WTC11 (cell line): ENCODE measurements at regions not wholly inside any gene's neighbourhood (a gene's known extent, or its start where the extent isn't known, plus 50 kb on each side); places are given as distances from the start of the nearest gene placed in this dataset.

Experiments
- ATAC-seq: fragments of 200-7000 bp; cut with Tn5 transposase; 2 replicates; pipeline ENCODE4 v1.10.0; 2021; ENCODE audit warnings: mild to moderate bottlenecking, moderate library complexity
- CTCF ChIA-PET: fragments of 300-600 bp; sonication (Branson Sonifier 250); formaldehyde crosslinking; loops from one replicate; lab custom pipeline; 2021; ENCODE audit warnings: antibody characterized with exemption; lab: Charles Lee
- POLR2A ChIA-PET: fragments of 350-600 bp; sonication (Branson Sonifier 250); formaldehyde crosslinking; loops from one replicate; lab custom pipeline; 2021; ENCODE audit warnings: antibody characterized with exemption; lab: Charles Lee
- DNase-seq: peaks from one replicate; pipeline ENCODE4 v3.0.0; 2021; ENCODE audit warnings: low spot score
- H3K27ac Mint-ChIP-seq: 2 replicates; pipeline ENCODE4 v1.8.0; 2021; ENCODE audit warnings: mixed read lengths
- H3K27me3 Mint-ChIP-seq: 2 replicates; pipeline ENCODE4 v1.8.0; 2021; ENCODE audit warnings: low read depth, mild to moderate bottlenecking, moderate library complexity, mixed read lengths
- H3K36me3 Mint-ChIP-seq: 2 replicates; pipeline ENCODE4 v1.8.0; 2021; ENCODE audit warnings: mixed read lengths
- H3K4me1 Mint-ChIP-seq: 2 replicates; pipeline ENCODE4 v1.8.0; 2022; ENCODE audit warnings: mixed read lengths
- H3K4me3 Mint-ChIP-seq: 2 replicates; pipeline ENCODE4 v1.8.0; 2021; ENCODE audit warnings: mild to moderate bottlenecking, moderate library complexity, mixed read lengths
- H3K9me3 Mint-ChIP-seq: 2 replicates; pipeline ENCODE4 v1.8.0; 2021; ENCODE audit warnings: mixed read lengths
- CREM ChIP-seq: sonication (generic); formaldehyde crosslinking; IDR thresholded peaks from 2 replicates; pipeline ENCODE4 v1.8.1; 2022; ENCODE audit warnings: mild to moderate bottlenecking, missing genetic modification reagents, moderate library complexity
- FOXP1 ChIP-seq: sonication (generic); formaldehyde crosslinking; IDR thresholded peaks from 2 replicates; pipeline ENCODE4 v1.8.0; 2022; ENCODE audit warnings: missing genetic modification reagents, mild to moderate bottlenecking, moderate library complexity, borderline replicate concordance
- HMGA2 ChIP-seq: fragments of 250-450 bp; sonication (Bioruptor Pico); IDR thresholded peaks from 2 replicates; pipeline ENCODE4 v1.4.0; 2021; ENCODE audit warnings: mild to moderate bottlenecking, moderate library complexity
- MLX ChIP-seq: sonication (generic); formaldehyde crosslinking; IDR thresholded peaks from 2 replicates; pipeline ENCODE4 v1.8.1; 2023; ENCODE audit warnings: mild to moderate bottlenecking, missing genetic modification reagents, moderate library complexity
- MYBL2 ChIP-seq: sonication (generic); formaldehyde crosslinking; IDR thresholded peaks from 2 replicates; pipeline ENCODE4 v1.8.1; 2023; ENCODE audit warnings: mild to moderate bottlenecking, moderate library complexity, missing genetic modification reagents
- NR2C2 ChIP-seq: sonication (generic); formaldehyde crosslinking; IDR thresholded peaks from 2 replicates; pipeline ENCODE4 v1.8.0; 2022; ENCODE audit warnings: mild to moderate bottlenecking, missing genetic modification reagents
- PRDM15 ChIP-seq: sonication (generic); formaldehyde crosslinking; IDR thresholded peaks from 2 replicates; pipeline ENCODE4 v1.8.0; 2022; ENCODE audit warnings: missing genetic modification reagents
- RELA ChIP-seq: sonication (generic); formaldehyde crosslinking; IDR thresholded peaks from 2 replicates; pipeline ENCODE4 v1.8.1; 2022; ENCODE audit warnings: missing genetic modification reagents, mild to moderate bottlenecking, borderline replicate concordance
- STAT6 ChIP-seq: sonication (generic); formaldehyde crosslinking; conservative IDR thresholded peaks from 2 replicates; pipeline ENCODE4 v1.8.1; 2023; ENCODE audit warnings: mild to moderate bottlenecking, low read depth, missing genetic modification reagents, moderate library complexity
- ZMAT4 ChIP-seq: fragments of 250-450 bp; sonication (Bioruptor Pico); IDR thresholded peaks from 2 replicates; pipeline ENCODE4 v1.9.0; 2021; ENCODE audit warnings: mild to moderate bottlenecking
- ZNF423 ChIP-seq: fragments of 250-450 bp; sonication (Bioruptor Pico); IDR thresholded peaks from 2 replicates; pipeline ENCODE4 v2.1.2; 2022; ENCODE audit warnings: mild to moderate bottlenecking, moderate library complexity
- ZNF671 ChIP-seq: fragments of 250-450 bp; sonication (Bioruptor Pico); IDR thresholded peaks from 2 replicates; pipeline ENCODE4 v1.8.0; 2021; ENCODE audit warnings: mild to moderate bottlenecking
- TF ChIP-seq, protein P1 (sequence below): sonication (generic); formaldehyde crosslinking; IDR thresholded peaks from 2 replicates; pipeline ENCODE4 v1.8.1; 2023; ENCODE audit warnings: mild to moderate bottlenecking, missing genetic modification reagents, borderline replicate concordance
- TF ChIP-seq, protein P2 (sequence below): fragments of 250-450 bp; sonication (Bioruptor Pico); IDR thresholded peaks from 2 replicates; pipeline ENCODE4 v1.9.0; 2021; ENCODE audit warnings: mild to moderate bottlenecking, borderline replicate concordance

GRCh38 chr5:83834306-83834705 lies 113.7 kb upstream of the HAPLN1 start (continued):
- TF ChIP-seq, protein P1, sequence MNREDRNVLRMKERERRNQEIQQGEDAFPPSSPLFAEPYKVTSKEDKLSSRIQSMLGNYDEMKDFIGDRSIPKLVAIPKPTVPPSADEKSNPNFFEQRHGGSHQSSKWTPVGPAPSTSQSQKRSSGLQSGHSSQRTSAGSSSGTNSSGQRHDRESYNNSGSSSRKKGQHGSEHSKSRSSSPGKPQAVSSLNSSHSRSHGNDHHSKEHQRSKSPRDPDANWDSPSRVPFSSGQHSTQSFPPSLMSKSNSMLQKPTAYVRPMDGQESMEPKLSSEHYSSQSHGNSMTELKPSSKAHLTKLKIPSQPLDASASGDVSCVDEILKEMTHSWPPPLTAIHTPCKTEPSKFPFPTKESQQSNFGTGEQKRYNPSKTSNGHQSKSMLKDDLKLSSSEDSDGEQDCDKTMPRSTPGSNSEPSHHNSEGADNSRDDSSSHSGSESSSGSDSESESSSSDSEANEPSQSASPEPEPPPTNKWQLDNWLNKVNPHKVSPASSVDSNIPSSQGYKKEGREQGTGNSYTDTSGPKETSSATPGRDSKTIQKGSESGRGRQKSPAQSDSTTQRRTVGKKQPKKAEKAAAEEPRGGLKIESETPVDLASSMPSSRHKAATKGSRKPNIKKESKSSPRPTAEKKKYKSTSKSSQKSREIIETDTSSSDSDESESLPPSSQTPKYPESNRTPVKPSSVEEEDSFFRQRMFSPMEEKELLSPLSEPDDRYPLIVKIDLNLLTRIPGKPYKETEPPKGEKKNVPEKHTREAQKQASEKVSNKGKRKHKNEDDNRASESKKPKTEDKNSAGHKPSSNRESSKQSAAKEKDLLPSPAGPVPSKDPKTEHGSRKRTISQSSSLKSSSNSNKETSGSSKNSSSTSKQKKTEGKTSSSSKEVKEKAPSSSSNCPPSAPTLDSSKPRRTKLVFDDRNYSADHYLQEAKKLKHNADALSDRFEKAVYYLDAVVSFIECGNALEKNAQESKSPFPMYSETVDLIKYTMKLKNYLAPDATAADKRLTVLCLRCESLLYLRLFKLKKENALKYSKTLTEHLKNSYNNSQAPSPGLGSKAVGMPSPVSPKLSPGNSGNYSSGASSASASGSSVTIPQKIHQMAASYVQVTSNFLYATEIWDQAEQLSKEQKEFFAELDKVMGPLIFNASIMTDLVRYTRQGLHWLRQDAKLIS (CRISPR knock-in tag) = no peak
- TF ChIP-seq PRDM15 (CRISPR knock-in tag) (no peak), ZMAT4 (CRISPR knock-in tag) (no peak), MLX (no peak)

- no peak for TF ChIP-seq ZNF671 (CRISPR knock-in tag)
- no peak for TF ChIP-seq FOXP1 (CRISPR knock-in tag)
- no peak for TF ChIP-seq RELA (CRISPR knock-in tag)
- no peak for TF ChIP-seq ZNF423 (CRISPR knock-in tag)
- no peak for TF ChIP-seq NR2C2 (CRISPR knock-in tag)
- TF ChIP-seq, protein P2, sequence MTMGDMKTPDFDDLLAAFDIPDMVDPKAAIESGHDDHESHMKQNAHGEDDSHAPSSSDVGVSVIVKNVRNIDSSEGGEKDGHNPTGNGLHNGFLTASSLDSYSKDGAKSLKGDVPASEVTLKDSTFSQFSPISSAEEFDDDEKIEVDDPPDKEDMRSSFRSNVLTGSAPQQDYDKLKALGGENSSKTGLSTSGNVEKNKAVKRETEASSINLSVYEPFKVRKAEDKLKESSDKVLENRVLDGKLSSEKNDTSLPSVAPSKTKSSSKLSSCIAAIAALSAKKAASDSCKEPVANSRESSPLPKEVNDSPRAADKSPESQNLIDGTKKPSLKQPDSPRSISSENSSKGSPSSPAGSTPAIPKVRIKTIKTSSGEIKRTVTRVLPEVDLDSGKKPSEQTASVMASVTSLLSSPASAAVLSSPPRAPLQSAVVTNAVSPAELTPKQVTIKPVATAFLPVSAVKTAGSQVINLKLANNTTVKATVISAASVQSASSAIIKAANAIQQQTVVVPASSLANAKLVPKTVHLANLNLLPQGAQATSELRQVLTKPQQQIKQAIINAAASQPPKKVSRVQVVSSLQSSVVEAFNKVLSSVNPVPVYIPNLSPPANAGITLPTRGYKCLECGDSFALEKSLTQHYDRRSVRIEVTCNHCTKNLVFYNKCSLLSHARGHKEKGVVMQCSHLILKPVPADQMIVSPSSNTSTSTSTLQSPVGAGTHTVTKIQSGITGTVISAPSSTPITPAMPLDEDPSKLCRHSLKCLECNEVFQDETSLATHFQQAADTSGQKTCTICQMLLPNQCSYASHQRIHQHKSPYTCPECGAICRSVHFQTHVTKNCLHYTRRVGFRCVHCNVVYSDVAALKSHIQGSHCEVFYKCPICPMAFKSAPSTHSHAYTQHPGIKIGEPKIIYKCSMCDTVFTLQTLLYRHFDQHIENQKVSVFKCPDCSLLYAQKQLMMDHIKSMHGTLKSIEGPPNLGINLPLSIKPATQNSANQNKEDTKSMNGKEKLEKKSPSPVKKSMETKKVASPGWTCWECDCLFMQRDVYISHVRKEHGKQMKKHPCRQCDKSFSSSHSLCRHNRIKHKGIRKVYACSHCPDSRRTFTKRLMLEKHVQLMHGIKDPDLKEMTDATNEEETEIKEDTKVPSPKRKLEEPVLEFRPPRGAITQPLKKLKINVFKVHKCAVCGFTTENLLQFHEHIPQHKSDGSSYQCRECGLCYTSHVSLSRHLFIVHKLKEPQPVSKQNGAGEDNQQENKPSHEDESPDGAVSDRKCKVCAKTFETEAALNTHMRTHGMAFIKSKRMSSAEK (CRISPR knock-in tag) = no peak
- TF ChIP-seq STAT6 (CRISPR knock-in tag) = no peak
- TF ChIP-seq MYBL2 (CRISPR knock-in tag) = no peak
- TF ChIP-seq HMGA2 = no peak
- no peak for TF ChIP-seq CREM (CRISPR knock-in tag)
- DNase-seq (no peak), ATAC-seq (no peak)
- H3K36me3 Mint-ChIP-seq = no peaks in the 10 kb centered on the region
- ChIA-PET CTCF (no interaction called here), POLR2A (no interaction called here)
- peaks cover 10% of the 10 kb centered on the region for H3K9me3 Mint-ChIP-seq
- no peaks in the 10 kb centered on the region for H3K27me3 Mint-ChIP-seq
- H3K4me3 Mint-ChIP-seq = no peak overlapping the region
- H3K27ac Mint-ChIP-seq = no peak overlapping the region
- no peaks in the 10 kb centered on the region for H3K4me1 Mint-ChIP-seq
Observed at GRCh38 chr5:83831834-83832233, 111.2 kb upstream of the HAPLN1 start.
